ENCODE measurements at regions not wholly inside any gene's neighbourhood (a gene's known extent, or its start where the extent isn't known, plus 50 kb on each side); places are given as distances from the start of the nearest gene placed in this dataset.

- Histone ChIP-seq H3K4me1 (ENCODE audit: insufficient read depth, low read length, poor library complexity, severe bottlenecking) (no peaks in the 10 kb centered on the region), H3K4me3 (ENCODE audit: low read depth, low read length, poor library complexity, severe bottlenecking) (no peak overlapping the region), H3K79me2 (ENCODE audit: insufficient read depth, low read depth, low read length) (no peaks in the 10 kb centered on the region), H3K27ac (ENCODE audit: low read depth, low read length, poor library complexity, severe bottlenecking) (no peak overlapping the region), H4K20me1 (ENCODE audit: insufficient read depth, low read length) (no peaks in the 10 kb centered on the region), H3K4me2 (ENCODE audit: low read length) (no peak overlapping the region), H3K9me2 (ENCODE audit: insufficient read depth, low read length) (no peaks in the 10 kb centered on the region), H2AFZ (ENCODE audit: low read length) (no peak overlapping the region), H3K36me3 (ENCODE audit: insufficient read depth, low read length) (no peaks in the 10 kb centered on the region), H3K9me3 (ENCODE audit: low read length) (no peaks in the 10 kb centered on the region)
- BruUV-seq (replicated peaks), result no TSS peak
- CTCF ChIA-PET (ENCODE audit: unreplicated experiment), result no interaction called here
- no peak for DNase-seq (ENCODE audit: low spot score)
- POLR2A ChIA-PET, result interaction anchor here (0.6 to 0.7 kb wide), 2 partner anchors 45 to 149 kb away, joined by 3 to 4 read pairs; no protein-coding TSS in a partner anchor
- intact Hi-C loops (cut with micrococcal nuclease; ENCODE audit: unreplicated experiment), result no loop called here
- no peak for TF ChIP-seq EZH2phosphoT487 (IDR thresholded peaks at IDR 0.05; ENCODE audit: borderline replicate concordance, low read depth, low read length)
- TF ChIP-seq CTCF (conservative IDR thresholded peaks at IDR 0.05; ENCODE audit: low read length), result no peak
Observed at GRCh38 chr5:99945478-99946442, 589.4 kb upstream of the FAM174A start.

- ChIA-PET CTCF (ENCODE audit: unreplicated experiment) (no interaction called here), POLR2A (no interaction called here)
- intact Hi-C loops (cut with micrococcal nuclease; ENCODE audit: unreplicated experiment), result no loop called here
- DNase-seq (ENCODE audit: low spot score), result no peak
- Histone ChIP-seq H3K4me2 (ENCODE audit: low read length) (no peak overlapping the region), H3K9me3 (ENCODE audit: low read length) (no peaks in the 10 kb centered on the region), H2AFZ (ENCODE audit: low read length) (no peak overlapping the region), H3K79me2 (ENCODE audit: insufficient read depth, low read depth, low read length) (no peaks in the 10 kb centered on the region), H3K4me1 (ENCODE audit: insufficient read depth, low read length, poor library complexity, severe bottlenecking) (no peaks in the 10 kb centered on the region), H3K27ac (ENCODE audit: low read depth, low read length, poor library complexity, severe bottlenecking) (no peak overlapping the region), H3K4me3 (ENCODE audit: low read depth, low read length, poor library complexity, severe bottlenecking) (no peak overlapping the region), H3K9me2 (ENCODE audit: insufficient read depth, low read length) (no peaks in the 10 kb centered on the region), H4K20me1 (ENCODE audit: insufficient read depth, low read length) (no peaks in the 10 kb centered on the region), H3K36me3 (ENCODE audit: insufficient read depth, low read length) (no peaks in the 10 kb centered on the region)
- TF ChIP-seq CTCF (conservative IDR thresholded peaks at IDR 0.05; ENCODE audit: low read length), result no peak
- BruUV-seq (replicated peaks), result no TSS peak
Observed at GRCh38 chr5:99940540-99940939, 594.6 kb upstream of the FAM174A start.

GRCh38 chr5:99936911-99937310 lies 598.3 kb upstream of the FAM174A start:
- DNase-seq (ENCODE audit: low spot score), result no peak
- Histone ChIP-seq H3K4me3 (ENCODE audit: low read depth, low read length, poor library complexity, severe bottlenecking) (no peak overlapping the region), H2AFZ (ENCODE audit: low read length) (no peak overlapping the region), H3K79me2 (ENCODE audit: insufficient read depth, low read depth, low read length) (no peaks in the 10 kb centered on the region), H3K4me1 (ENCODE audit: insufficient read depth, low read length, poor library complexity, severe bottlenecking) (no peaks in the 10 kb centered on the region), H3K27ac (ENCODE audit: low read depth, low read length, poor library complexity, severe bottlenecking) (no peak overlapping the region), H3K9me2 (ENCODE audit: insufficient read depth, low read length) (no peaks in the 10 kb centered on the region), H3K4me2 (ENCODE audit: low read length) (no peak overlapping the region), H3K9me3 (ENCODE audit: low read length) (no peaks in the 10 kb centered on the region), H4K20me1 (ENCODE audit: insufficient read depth, low read length) (no peaks in the 10 kb centered on the region), H3K36me3 (ENCODE audit: insufficient read depth, low read length) (no peaks in the 10 kb centered on the region)
- CTCF ChIA-PET (ENCODE audit: unreplicated experiment), result no interaction called here
- POLR2A ChIA-PET, result no interaction called here
- TF ChIP-seq CTCF (conservative IDR thresholded peaks at IDR 0.05; ENCODE audit: low read length), result no peak
- BruUV-seq (replicated peaks), result no TSS peak
- intact Hi-C loops (cut with micrococcal nuclease; ENCODE audit: unreplicated experiment), result no loop called here
